ENCODE measurements at regions not wholly inside any gene's neighbourhood (a gene's known extent, or its start where the extent isn't known, plus 50 kb on each side); places are given as distances from the start of the nearest gene placed in this dataset.

GRCh38 chr14:80146941-80147340 is 64.4 kb downstream of the DIO2 start:
- DNase-seq = no peak

- DNase-seq = no peak
Observed at GRCh38 chr14:80136358-80136757, 74.9 kb downstream of the DIO2 start.

GRCh38 chr14:80135305-80136088 is 75.8 kb downstream of the DIO2 start:
- DNase-seq = no peak

GRCh38 chr14:80134321-80134720 is 77.0 kb downstream of the DIO2 start:
- no peak for DNase-seq

- no peak for DNase-seq
Observed at GRCh38 chr14:80133457-80133856, 77.8 kb downstream of the DIO2 start.

- no peak for DNase-seq
Observed at GRCh38 chr14:80127466-80127865, 83.8 kb downstream of the DIO2 start.

GRCh38 chr14:80124794-80125193 is 86.5 kb downstream of the DIO2 start:
- DNase-seq = no peak

- DNase-seq = peak; percentile 99
Observed at GRCh38 chr14:80117876-80118275, 93.4 kb downstream of the DIO2 start.

GRCh38 chr14:80116157-80116556 is 95.1 kb downstream of the DIO2 start:
- no peak for DNase-seq

GRCh38 chr14:80110721-80111120 is 100.6 kb downstream of the DIO2 start:
- no peak for DNase-seq

GRCh38 chr14:80109055-80109454 is 102.2 kb downstream of the DIO2 start:
- no peak for DNase-seq

GRCh38 chr14:80108430-80108829 is 102.9 kb downstream of the DIO2 start:
- no peak for DNase-seq

GRCh38 chr14:80105488-80105994 is 105.8 kb downstream of the DIO2 start:
- DNase-seq = no peak

- DNase-seq = no peak
Observed at GRCh38 chr14:80101835-80102234, 109.5 kb downstream of the DIO2 start.

GRCh38 chr14:80100681-80101080 is 110.6 kb downstream of the DIO2 start:
- DNase-seq = no peak

- DNase-seq = no peak
Observed at GRCh38 chr14:80095623-80096022, 115.7 kb downstream of the DIO2 start.

GRCh38 chr14:80087411-80087810 is 123.9 kb downstream of the DIO2 start:
- no peak for DNase-seq

GRCh38 chr14:80084196-80084595 is 127.1 kb downstream of the DIO2 start:
- no peak for DNase-seq

GRCh38 chr14:80080601-80081000 is 130.7 kb downstream of the DIO2 start:
- no peak for DNase-seq

GRCh38 chr14:80078501-80078900 is 132.8 kb downstream of the DIO2 start:
- DNase-seq = peak; percentile 83

- DNase-seq = no peak
Observed at GRCh38 chr14:80077262-80077661, 134.0 kb downstream of the DIO2 start.

GRCh38 chr14:80074900-80075574 is 136.3 kb downstream of the DIO2 start:
- no peak for DNase-seq

- DNase-seq = no peak
Observed at GRCh38 chr14:80059041-80059440, 152.3 kb downstream of the DIO2 start.

- DNase-seq = no peak
Observed at GRCh38 chr14:80056497-80056801, 154.9 kb downstream of the DIO2 start.

All from DMS79 (cell line).